ENCODE measurements at regions not wholly inside any gene's neighbourhood (a gene's known extent, or its start where the extent isn't known, plus 50 kb on each side); places are given as distances from the start of the nearest gene placed in this dataset.

DNA sequence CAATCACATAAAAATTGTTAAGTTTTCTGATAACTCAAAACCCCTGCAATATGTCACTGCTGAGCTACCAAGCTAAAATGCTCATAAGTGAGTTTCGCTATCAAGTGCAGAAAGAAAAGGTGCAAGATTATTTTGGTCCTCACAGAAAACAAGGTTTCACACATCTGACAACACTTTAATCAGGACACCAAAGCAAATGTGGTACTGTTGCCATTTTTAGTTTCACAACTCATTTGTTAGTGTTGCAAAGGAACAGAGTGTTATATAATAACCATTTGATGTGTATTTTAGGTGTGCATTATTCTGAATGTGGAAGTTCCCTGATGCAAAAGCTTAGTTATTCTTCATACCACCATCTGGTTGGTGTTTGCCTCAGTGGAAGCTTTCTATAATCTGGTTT lies 956.2 kb downstream of the DSC3 start:
- in situ Hi-C loops (cut with HindIII; ENCODE audit: low sequenced_read_pairs): no loop called here
- no peak for DNase-seq (ENCODE audit: low spot score)

DNA sequence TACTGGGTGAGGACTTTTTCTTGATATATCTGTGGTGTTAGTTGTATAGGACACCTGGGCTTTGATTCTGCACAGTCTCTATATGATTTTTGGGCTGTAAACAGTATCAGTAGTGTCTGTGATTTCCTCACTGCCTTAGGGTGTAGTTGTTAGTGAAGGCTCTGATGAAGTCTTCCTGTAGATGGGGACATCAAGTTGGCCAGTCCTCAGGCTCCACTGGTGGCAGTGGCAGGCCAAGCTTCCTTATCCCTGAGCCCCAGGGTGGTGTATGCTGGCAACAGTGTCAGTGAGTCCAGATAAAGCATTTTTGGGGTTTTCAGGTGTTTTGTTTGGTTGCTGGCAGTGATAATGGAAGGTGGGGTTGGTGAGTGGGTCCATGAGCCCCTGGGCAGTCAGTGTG lies 961.4 kb downstream of the DSC3 start:
- in situ Hi-C loops (cut with HindIII; ENCODE audit: low sequenced_read_pairs): no loop called here
- no peak for DNase-seq (ENCODE audit: low spot score)

DNA sequence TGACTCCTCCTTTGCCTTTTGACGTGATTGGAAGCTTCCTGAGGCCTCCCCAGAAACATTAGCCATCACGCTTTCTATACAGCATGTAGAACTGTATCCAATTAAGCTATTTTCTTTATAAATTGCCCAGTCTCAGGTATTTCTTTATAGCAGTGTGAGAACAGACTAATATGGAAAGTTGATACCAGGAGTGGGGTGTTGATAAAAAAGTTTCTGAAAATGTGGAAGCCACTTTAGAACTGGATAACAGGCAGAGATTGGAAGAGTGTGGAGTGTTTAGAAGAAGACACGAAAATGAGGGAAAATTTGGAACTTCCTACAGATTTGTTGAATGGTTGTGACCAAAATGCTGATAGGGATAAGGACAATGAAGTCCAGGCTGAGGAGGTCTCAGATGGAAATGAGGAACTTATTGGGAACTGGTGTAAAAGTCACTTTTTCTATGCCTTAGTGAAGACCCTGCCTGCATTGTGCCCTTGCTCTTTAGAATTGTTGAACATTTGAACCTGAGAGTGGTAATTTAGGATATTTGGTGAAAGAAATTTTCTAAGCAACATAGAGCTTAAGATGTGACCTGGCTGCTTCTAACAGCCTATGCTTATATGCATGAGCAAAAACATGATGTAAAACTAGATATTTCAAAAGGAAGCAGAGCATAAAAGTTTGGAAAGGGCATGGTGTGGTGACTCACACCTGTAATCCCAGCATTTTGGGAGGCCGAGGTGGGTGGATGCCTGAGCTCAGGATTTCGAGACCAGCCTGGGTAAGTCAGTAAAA lies 969.7 kb downstream of the DSC3 start:
- in situ Hi-C loops (cut with HindIII; ENCODE audit: low sequenced_read_pairs): no loop called here
- DNase-seq (ENCODE audit: low spot score): no peak

DNA sequence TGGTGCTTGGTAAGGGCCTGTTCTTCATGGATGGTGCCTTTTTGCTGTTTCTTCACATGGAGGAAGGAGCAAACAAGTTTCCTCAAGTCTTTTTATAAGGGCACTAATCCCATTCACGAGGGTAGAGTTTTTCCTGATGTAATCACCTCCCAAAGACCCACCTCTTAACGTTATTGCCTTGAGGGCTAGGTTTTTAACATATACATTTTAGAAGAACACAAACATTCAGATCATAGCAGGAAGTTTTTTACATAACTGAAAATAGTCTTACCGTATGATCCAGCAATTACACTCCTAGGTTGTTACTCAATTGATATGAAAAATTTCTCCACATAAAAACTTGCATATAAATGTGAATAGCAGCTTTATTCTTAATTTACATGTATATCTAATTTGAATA lies 976.3 kb downstream of the DSC3 start:
- no peak for DNase-seq (ENCODE audit: low spot score)
- in situ Hi-C loops (cut with HindIII; ENCODE audit: low sequenced_read_pairs): no loop called here

DNA sequence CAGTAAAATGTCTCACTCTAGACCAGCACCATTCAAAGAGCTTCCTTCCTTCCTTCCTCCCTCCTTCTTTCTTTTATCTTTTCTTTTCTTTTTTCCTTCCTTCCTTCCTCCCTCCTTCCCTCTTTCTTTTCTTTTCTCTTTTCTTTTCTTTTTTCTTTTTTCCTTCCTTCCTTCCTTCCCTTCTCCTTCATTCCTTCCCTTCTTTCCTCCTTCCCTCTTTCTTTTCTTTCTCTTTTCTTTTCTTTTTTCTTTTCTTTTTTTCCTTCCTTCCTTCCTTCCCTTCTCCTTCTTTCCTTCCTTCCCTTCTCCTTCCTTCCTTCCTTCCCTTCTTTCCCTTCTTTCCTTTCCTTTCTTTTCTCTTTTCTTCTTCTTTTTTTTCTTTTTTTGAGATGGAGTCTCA lies 985.1 kb downstream of the DSC3 start:
- no peak for DNase-seq (ENCODE audit: low spot score)
- in situ Hi-C loops (cut with HindIII; ENCODE audit: low sequenced_read_pairs): no loop called here

DNA sequence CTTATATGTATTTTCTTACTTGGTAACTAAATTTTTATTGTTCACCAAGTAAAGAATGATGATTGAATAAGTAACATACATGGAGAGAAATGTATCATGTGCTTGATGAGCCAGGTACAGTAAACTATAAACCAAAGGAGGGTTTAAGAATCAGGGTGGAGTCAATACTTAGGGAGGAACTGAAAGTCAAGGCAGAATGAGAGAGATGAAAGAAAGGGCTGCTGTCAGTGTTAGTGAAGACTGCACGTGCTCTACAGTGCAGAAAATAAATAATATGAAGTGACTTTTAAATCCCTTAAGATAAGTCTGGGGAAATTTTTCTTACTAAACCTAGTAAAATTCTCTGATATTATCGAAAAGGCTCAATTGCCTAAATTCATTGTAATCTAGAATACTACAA lies 986.0 kb downstream of the DSC3 start:
- in situ Hi-C loops (cut with HindIII; ENCODE audit: low sequenced_read_pairs): no loop called here
- DNase-seq (ENCODE audit: low spot score): no peak

DNA sequence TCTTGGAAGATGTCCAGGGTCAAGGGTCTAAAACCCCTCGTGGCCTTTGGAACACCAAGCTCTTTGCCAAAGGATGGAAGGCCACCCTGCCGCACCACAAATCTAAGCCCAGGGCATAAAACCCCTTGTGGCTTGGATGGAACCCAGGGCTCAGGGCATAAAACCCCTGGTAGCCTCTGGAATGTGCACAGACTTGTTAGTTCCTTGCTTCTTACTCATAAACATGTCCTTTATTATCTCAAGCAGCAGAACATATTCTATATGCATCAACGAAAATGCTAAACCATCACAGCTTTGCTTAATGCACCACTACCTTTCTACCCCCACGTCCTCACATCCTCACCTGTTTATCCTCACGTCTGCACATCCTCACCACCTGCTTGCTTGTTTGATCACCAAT lies 998.0 kb downstream of the DSC3 start:
- in situ Hi-C loops (cut with HindIII; ENCODE audit: low sequenced_read_pairs): no loop called here
- no peak for DNase-seq (ENCODE audit: low spot score)

DNA sequence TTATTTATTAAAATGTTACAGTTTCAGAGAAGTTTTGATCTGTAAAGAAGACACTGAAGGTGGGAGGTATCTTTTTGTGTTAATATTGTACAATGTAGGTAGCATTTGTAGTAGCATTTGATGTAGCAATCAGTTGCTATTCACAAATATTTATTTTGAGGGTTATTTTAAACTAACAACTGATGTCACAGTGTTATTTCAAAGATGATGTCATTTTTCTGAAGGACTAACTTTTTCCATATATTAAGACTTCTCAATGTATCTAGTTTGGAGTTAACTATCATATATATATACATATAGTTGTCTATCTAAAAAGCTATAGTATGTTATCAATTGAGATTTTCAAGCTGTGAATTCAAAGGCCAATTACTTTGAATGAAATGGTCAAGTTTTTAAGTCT lies 1003.3 kb downstream of the DSC3 start:
- in situ Hi-C loops (cut with HindIII; ENCODE audit: low sequenced_read_pairs): no loop called here
- DNase-seq (ENCODE audit: low spot score): no peak

DNA sequence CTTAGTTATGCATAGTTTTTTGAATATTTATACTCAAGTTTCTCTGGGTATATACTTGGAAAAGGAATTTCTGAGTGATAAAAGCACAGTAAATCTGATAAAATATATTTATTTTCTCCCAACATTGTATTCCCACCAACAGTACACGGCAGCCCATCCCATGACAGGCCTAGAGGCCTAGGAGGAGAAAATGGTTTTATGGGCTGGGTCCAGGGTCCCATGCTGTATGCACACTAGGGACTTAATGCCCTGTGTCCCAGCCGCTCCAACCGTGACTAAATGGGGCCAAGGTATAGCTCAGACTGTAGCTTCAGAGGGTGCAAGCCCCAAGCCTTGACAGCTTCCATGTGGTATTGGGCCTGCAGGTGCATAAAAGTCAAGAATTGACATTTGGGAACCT lies 1007.7 kb downstream of the DSC3 start:
- in situ Hi-C loops (cut with HindIII; ENCODE audit: low sequenced_read_pairs): no loop called here
- no peak for DNase-seq (ENCODE audit: low spot score)

DNA sequence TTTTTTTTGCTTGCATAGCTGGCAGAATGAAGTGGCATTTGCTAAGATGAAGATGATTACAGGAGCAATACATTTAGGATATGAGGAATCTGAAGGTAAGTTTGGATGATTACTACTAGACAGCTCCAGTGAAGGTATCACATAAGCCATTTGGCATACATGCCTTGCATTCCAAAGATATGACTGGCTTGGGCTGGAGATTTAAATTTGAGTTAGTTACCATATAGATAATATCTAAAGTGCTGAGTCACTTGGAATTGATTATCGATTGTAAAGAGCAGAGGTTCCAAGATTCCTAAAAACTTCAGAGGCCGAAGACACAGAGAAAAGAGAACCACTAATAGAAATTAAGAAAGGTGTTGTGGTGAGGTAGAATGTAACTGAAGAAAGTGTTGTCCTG lies 1026.4 kb downstream of the DSC3 start:
- no peak for DNase-seq (ENCODE audit: low spot score)
- in situ Hi-C loops (cut with HindIII; ENCODE audit: low sequenced_read_pairs): no loop called here

DNA sequence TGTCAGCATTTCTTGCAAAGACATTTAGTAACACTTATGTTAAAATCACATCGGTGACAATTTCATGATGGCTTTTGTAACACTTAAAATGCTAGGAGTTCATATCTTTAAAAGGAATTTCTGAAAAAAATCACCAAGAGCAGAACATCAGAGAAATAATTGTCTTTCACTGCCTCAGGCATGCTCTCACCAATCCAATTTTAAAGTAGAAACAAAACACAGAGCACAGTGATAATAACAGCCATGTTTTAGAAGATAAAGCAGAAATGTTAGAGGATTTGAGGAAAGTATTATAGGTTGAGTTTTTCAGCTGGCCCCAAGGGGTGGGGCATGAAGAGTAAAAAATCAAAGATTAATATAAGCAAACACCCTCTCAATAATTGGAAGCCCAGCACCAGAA lies 1037.6 kb downstream of the DSC3 start:
- no peak for DNase-seq (ENCODE audit: low spot score)
- in situ Hi-C loops (cut with HindIII; ENCODE audit: low sequenced_read_pairs): no loop called here

DNA sequence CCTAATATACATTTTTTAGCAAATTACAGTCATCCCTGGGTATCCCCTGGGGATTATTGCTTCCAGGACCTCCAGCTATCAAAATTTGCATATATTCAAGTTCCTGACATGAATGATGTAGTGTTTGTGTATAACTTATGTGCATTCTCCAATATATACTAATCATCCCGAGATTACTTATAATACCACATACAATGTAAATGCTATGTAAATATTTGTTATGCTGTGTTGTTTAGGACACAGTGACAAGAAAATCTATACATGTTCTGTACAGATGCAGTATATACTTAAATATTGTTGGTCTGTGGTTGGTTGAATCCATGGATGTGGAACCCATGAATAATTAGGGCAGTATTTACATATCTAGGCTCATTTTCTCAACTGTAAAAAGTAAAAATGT lies 1060.3 kb downstream of the DSC3 start:
- DNase-seq (ENCODE audit: low spot score): no peak
- in situ Hi-C loops (cut with HindIII; ENCODE audit: low sequenced_read_pairs): no loop called here

DNA sequence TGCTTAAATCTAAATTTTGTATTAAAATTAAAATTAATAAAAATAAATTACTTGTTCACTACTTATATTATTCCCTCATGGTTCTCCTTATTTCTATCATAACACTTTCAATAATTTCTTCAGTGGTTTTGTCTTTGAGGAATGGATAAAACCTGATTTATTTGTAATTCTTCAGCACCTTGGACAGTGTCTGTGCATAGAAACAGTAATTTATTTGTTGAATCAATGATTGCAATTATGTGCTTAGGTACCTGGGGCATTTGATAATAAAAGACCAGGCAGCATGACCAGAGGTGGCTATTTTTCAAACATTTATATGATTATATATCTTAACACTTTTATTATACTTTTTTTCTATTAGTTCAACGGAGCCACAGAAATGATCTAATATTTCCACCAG lies 1062.7 kb downstream of the DSC3 start:
- no peak for DNase-seq (ENCODE audit: low spot score)
- in situ Hi-C loops (cut with HindIII; ENCODE audit: low sequenced_read_pairs): no loop called here

DNA sequence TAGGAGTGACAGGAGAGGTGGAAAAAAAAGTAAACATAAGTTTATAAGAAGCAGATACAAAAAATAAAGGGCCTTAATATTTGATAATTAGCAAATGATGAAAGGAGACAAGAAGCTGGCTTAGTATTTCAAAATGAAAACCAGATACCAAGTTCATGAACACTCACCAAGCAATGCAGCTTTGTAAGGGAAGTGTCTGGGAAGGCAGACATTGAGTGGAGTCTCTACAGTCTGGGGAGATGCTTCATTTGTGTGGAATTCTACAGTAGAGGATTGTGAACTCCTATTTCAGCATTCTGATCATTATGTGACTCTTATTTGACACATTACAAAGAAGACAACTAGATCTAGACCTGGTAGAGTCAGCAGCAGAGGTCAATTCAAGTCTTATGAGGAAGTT lies 1072.7 kb downstream of the DSC3 start:
- no peak for DNase-seq (ENCODE audit: low spot score)
- in situ Hi-C loops (cut with HindIII; ENCODE audit: low sequenced_read_pairs): no loop called here

DNA sequence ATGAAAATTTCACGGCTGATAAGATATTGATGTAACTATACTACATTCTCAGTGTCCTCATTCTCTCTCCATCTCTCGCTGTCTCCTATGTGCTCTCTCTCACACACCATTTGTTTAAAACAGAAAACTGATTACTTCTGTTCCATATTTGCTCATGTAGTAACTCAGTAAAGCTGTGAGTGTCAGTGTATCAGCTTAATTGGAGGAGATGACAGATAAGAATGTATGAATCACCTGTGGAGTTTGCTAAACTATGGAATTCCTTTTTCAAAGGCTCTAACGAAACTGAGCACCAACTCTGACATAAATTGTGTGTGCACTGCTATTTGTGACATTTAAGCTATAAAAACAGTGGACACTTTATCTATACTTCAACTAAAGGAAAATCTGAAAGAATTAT lies 1080.0 kb downstream of the DSC3 start:
- DNase-seq (ENCODE audit: low spot score): no peak
- in situ Hi-C loops (cut with HindIII; ENCODE audit: low sequenced_read_pairs): no loop called here

DNA sequence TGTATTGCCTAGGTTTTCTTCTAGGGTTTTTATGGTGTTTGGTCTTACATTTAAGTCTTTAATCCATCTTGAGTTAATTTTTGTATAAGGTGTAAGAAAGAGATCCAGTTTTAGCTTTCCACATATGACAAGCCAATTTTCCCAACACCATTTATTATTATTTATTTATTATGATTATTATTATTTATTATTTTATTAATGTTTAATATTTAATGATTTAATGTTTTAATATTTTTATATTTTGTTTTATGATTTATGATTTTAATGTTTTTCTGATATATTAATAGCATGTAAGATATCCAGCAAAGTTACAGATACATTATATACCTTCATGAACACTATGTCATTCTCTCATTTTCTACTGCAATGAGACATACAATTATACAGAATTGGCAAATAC lies 1082.0 kb downstream of the DSC3 start:
- no peak for DNase-seq (ENCODE audit: low spot score)
- in situ Hi-C loops (cut with HindIII; ENCODE audit: low sequenced_read_pairs): no loop called here

DNA sequence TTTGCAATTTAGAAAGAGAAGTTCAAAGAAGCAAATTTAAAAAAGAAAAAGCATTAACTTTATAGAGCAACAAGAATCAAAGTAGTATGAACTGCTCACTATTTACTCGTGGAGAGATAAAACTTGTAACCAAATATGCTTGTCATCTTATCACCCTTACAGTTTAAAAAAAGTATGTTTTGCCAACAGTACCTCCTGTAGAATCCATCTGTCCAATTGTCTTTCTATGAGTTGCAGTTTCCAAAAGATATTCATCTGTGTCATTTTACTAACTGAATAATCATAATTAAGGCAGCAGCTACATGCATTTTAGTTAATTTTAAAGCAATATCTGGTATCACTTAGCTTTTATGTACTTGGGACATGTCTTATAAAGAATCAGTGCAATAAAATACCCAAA lies 1112.3 kb downstream of the DSC3 start:
- no peak for DNase-seq (ENCODE audit: low spot score)
- in situ Hi-C loops (cut with HindIII; ENCODE audit: low sequenced_read_pairs): no loop called here

DNA sequence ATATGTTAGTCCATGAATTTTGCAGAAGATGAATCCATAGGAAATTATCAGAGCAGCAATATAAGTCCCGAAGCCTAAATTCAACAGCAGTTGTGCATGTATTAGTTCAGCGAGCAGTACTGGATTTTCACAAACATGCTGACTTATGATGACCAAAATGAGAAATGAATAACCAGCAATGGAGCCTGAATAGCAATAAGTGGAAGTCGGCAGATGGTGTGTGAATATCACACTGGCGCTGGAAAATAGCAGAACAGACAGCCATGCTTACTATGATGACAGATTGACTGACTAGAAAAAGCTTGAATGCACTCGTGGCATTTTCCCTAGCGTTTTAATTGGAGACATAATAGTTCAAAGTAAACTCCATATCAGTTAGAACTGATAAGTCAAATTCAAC lies 1114.5 kb downstream of the DSC3 start:
- peak; percentile 23 for DNase-seq (ENCODE audit: low spot score)
- in situ Hi-C loops (cut with HindIII; ENCODE audit: low sequenced_read_pairs): no loop called here

DNA sequence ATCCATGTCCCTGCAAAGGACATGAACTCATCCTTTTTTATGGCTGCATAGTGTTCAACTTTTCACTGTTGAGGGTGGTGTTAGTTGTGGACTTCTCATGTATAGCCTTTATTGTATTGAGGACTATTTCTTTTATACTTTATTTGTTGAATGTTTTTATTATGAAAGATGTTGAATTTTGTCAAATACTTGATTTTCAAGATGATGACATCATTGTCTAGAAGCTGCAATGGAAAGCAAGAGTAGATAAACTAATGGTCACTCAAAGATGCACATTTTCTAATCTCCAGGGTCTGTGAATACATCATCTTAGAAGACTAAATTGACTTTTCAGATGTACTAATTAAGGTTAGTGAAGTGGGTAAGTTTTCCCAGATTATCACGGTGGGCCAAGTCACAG lies 1117.0 kb downstream of the DSC3 start:
- in situ Hi-C loops (cut with HindIII; ENCODE audit: low sequenced_read_pairs): no loop called here
- DNase-seq (ENCODE audit: low spot score): no peak

DNA sequence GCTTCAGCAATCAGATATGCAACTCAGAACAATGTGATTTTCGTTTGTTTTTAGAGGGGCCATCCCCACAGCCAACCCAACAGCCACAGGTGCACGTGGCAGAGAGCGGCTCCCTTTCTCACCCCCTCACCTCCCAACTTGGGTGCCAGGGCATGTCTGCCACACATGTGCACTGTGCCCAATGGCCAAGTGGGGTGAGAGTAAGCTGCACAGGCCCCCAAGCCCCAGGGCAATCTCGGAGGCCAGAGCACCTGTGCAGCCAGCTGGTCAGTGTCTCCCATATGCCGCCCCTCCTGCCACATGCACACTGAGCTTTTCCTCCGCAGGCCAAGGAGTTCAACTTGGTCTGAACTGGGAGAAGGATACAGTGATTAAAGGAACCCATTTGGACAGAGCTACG lies 1130.2 kb downstream of the DSC3 start:
- in situ Hi-C loops (cut with HindIII; ENCODE audit: low sequenced_read_pairs): no loop called here
- no peak for DNase-seq (ENCODE audit: low spot score)

DNA sequence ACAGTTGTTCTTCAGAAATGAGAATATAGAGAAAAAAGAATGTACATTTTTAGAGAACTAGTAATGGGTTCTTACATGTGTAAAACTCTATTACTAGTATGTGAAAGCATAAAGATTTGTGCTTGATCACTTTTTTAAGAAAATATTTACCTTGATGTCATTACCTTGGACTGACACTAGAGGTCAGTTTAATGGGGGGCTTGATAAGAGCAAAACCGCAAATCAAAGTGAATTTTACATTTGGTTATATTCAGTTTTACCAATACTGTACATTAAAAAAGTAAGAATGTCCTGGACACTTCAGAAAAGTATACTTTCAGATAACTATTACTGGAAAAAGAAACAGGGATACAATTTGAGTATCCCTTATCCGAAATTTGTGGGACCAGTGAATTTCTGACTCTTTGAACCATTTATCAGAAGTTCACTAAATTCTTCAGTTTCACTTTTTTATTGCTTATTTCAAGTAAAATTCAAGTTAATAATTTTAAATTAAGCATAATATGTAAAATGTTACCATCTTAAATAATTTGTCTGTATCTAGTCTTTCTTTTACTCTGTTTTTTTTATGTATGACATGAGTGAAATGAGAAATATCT lies 1149.5 kb downstream of the DSC3 start:
- DNase-seq (ENCODE audit: low spot score): no peak
- in situ Hi-C loops (cut with HindIII; ENCODE audit: low sequenced_read_pairs): no loop called here

All from G401 (cell line).